ENCODE measurements at regions not wholly inside any gene's neighbourhood (a gene's known extent, or its start where the extent isn't known, plus 50 kb on each side); places are given as distances from the start of the nearest gene placed in this dataset.

DNA sequence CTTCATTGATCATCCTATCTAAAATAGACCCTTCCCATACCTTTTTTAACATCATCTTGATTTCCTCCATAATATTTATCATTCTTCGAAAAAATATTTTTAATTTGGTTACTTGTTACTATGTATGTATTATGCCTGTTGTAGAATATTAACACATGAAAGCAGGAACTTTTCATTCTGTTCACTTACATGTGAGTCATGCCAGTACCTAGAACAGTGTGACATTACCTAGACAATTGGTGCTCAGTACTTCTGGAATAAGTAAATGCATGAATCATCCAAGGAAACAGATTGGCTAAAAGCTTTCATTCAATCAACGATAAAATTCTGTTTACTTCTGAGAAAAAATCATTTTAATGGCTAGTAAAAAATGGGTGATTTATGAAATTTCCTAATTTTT, 76.4 kb downstream of the CXXC4 start:
- H2AFZ ChIP-seq (ENCODE audit: insufficient read depth, low read depth, low read length, poor library complexity, severe bottlenecking), result no peak overlapping the region
- no peaks in the 10 kb centered on the region for H3K4me1 ChIP-seq (ENCODE audit: control insufficient read depth in 2 of 2, insufficient read depth in 2 of 2, low read length in 2 of 2)
- no peak for DNase-seq
- WGBS (ENCODE audit: insufficient coverage), result no CpG with 5 or more reads among the region's 2 CpGs
- no peak overlapping the region for H3K4me3 Mint-ChIP-seq
- H3K9ac ChIP-seq (ENCODE audit: low read length), result no peak overlapping the region
- no peaks in the 10 kb centered on the region for H3K27me3 ChIP-seq (replicated peaks in 1 of 4; ENCODE audit: control extremely low read depth in 1 of 4, control insufficient read depth in 3 of 4, insufficient read depth in 4 of 4, low read length in 3 of 4)
- ChIA-PET POLR2A (no interaction called here), CTCF (no interaction called here)
- no peaks in the 10 kb centered on the region for H3K9me3 Mint-ChIP-seq (ENCODE audit: insufficient read depth)
- no peaks in the 10 kb centered on the region for H3K36me3 ChIP-seq (replicated peaks in 1 of 2; ENCODE audit: control extremely low read depth in 1 of 2, control insufficient read depth in 1 of 2, extremely low read depth in 1 of 2, insufficient read depth in 2 of 2, low read length in 1 of 2)
- no peaks in the 10 kb centered on the region for H3K9me3 ChIP-seq (ENCODE audit: control extremely low read depth in 1 of 3, control insufficient read depth in 2 of 3, insufficient read depth in 1 of 3, low read length in 2 of 3)
- H3K27ac ChIP-seq (ENCODE audit: low read length in 2 of 2), result no peak overlapping the region
- H3K4me1 Mint-ChIP-seq, result no peaks in the 10 kb centered on the region
- no peaks in the 10 kb centered on the region for H4K20me1 ChIP-seq (ENCODE audit: control insufficient read depth, insufficient read depth, low read length, poor library complexity, severe bottlenecking)
- ATAC-seq (ENCODE audit: low read depth), result no peak
- H3K27me3 Mint-ChIP-seq, result no peaks in the 10 kb centered on the region
- no peaks in the 10 kb centered on the region for H3K79me2 ChIP-seq (ENCODE audit: control insufficient read depth, insufficient read depth, low read length)
- no peak overlapping the region for H3K4me2 ChIP-seq (replicated peaks; ENCODE audit: low read depth, low read length, poor library complexity, severe bottlenecking)
- intact Hi-C loops (cut with micrococcal nuclease), result no loop called here
- TF ChIP-seq, protein P1, sequence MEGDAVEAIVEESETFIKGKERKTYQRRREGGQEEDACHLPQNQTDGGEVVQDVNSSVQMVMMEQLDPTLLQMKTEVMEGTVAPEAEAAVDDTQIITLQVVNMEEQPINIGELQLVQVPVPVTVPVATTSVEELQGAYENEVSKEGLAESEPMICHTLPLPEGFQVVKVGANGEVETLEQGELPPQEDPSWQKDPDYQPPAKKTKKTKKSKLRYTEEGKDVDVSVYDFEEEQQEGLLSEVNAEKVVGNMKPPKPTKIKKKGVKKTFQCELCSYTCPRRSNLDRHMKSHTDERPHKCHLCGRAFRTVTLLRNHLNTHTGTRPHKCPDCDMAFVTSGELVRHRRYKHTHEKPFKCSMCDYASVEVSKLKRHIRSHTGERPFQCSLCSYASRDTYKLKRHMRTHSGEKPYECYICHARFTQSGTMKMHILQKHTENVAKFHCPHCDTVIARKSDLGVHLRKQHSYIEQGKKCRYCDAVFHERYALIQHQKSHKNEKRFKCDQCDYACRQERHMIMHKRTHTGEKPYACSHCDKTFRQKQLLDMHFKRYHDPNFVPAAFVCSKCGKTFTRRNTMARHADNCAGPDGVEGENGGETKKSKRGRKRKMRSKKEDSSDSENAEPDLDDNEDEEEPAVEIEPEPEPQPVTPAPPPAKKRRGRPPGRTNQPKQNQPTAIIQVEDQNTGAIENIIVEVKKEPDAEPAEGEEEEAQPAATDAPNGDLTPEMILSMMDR (IDR thresholded peaks at IDR 0.05), result no peak
- TF ChIP-seq EZH2 (IDR thresholded peaks at IDR 0.05; ENCODE audit: borderline replicate concordance, insufficient read depth, low read depth, low read length, poor library complexity, severe bottlenecking), result no peak
- H3K4me3 ChIP-seq (ENCODE audit: control extremely low read depth in 1 of 5, extremely low read depth in 1 of 5, insufficient read depth in 1 of 5, low read depth in 2 of 5, low read length in 4 of 5), result no peak overlapping the region
- H3K27ac Mint-ChIP-seq, result no peak overlapping the region

DNA sequence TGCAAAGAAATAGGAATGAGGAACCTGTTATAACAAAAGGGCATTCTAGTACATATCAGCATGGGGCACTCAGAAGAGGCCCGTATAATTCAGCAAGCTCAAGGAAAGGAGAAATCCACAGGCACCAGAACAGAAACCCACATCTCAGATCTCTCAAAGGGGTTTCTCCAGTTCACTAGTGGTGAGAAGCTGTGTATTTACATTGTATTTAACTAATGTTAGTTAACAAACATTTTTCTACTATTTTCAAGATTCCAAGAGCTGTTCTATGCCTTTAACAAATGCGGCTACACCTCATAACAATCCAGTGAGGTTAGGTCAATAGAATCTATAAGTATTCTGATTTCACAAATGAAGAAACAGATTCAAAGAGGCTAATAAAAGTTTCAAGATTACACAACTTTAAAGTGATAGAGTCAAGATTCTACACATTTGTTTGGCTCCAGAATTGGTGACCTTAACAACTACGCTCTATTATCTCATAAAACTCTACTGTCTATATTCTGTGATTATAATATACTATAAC, 77.3 kb downstream of the CXXC4 start:
- Histone ChIP-seq H3K9me3 (ENCODE audit: control extremely low read depth in 1 of 3, control insufficient read depth in 2 of 3, insufficient read depth in 1 of 3, low read length in 2 of 3) (no peaks in the 10 kb centered on the region), H3K27ac (ENCODE audit: low read length in 2 of 2) (no peak overlapping the region), H3K9ac (ENCODE audit: low read length) (no peak overlapping the region), H3K36me3 (replicated peaks in 1 of 2; ENCODE audit: control extremely low read depth in 1 of 2, control insufficient read depth in 1 of 2, extremely low read depth in 1 of 2, insufficient read depth in 2 of 2, low read length in 1 of 2) (no peaks in the 10 kb centered on the region), H3K27me3 (replicated peaks in 1 of 4; ENCODE audit: control extremely low read depth in 1 of 4, control insufficient read depth in 3 of 4, insufficient read depth in 4 of 4, low read length in 3 of 4) (no peaks in the 10 kb centered on the region), H2AFZ (ENCODE audit: insufficient read depth, low read depth, low read length, poor library complexity, severe bottlenecking) (no peak overlapping the region), H3K4me2 (replicated peaks; ENCODE audit: low read depth, low read length, poor library complexity, severe bottlenecking) (no peak overlapping the region), H3K4me3 (ENCODE audit: control extremely low read depth in 1 of 5, extremely low read depth in 1 of 5, insufficient read depth in 1 of 5, low read depth in 2 of 5, low read length in 4 of 5) (no peak overlapping the region), H3K79me2 (ENCODE audit: control insufficient read depth, insufficient read depth, low read length) (no peaks in the 10 kb centered on the region), H4K20me1 (ENCODE audit: control insufficient read depth, insufficient read depth, low read length, poor library complexity, severe bottlenecking) (no peaks in the 10 kb centered on the region), H3K4me1 (ENCODE audit: control insufficient read depth in 2 of 2, insufficient read depth in 2 of 2, low read length in 2 of 2) (no peaks in the 10 kb centered on the region)
- H3K27ac Mint-ChIP-seq, result no peak overlapping the region
- ATAC-seq (ENCODE audit: low read depth) (no peak), DNase-seq (no peak)
- no peak overlapping the region for H3K4me3 Mint-ChIP-seq
- ChIA-PET CTCF (no interaction called here), POLR2A (no interaction called here)
- intact Hi-C loops (cut with micrococcal nuclease), result no loop called here
- no peaks in the 10 kb centered on the region for H3K27me3 Mint-ChIP-seq
- TF ChIP-seq EZH2 (IDR thresholded peaks at IDR 0.05; ENCODE audit: borderline replicate concordance, insufficient read depth, low read depth, low read length, poor library complexity, severe bottlenecking), result no peak
- no peaks in the 10 kb centered on the region for H3K4me1 Mint-ChIP-seq
- whole genome bisulfite sequencing (ENCODE audit: insufficient coverage), result no CpG with 5 or more reads among the region's 3 CpGs
- no peaks in the 10 kb centered on the region for H3K9me3 Mint-ChIP-seq (ENCODE audit: insufficient read depth)

Data from B cell (primary cell).